ENCODE measurements at regions not wholly inside any gene's neighbourhood (a gene's known extent, or its start where the extent isn't known, plus 50 kb on each side); places are given as distances from the start of the nearest gene placed in this dataset.

DNA sequence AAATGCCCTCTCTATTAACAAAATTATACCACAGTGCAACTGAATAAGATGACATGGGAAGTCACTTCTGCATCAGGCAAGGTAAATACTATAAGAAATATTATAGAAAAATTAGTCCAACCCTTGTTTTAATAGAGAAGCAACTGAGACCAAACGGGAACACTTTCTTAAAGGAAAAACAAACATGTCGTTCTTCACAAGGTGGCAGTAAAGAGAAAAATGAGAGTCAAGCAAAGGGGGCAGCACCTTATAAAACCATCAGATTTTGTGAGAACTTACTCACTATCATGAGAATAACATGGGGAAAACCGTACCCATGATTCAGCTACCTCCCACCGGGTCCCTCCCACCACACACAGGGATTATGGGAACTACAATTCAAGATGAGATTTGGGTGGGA, 481.7 kb upstream of the CRIM1 start:
- ChIA-PET SMC1A (ENCODE audit: uncharacterized antibody, unreplicated experiment) (no interaction called here), CTCF (no interaction called here), POLR2A (no interaction called here), RAD21 (ENCODE audit: unreplicated experiment) (interaction anchor here (0.6 kb wide), 1 partner anchor 504 kb away, joined by 5 read pairs; no protein-coding TSS in a partner anchor)
- ATAC-seq (no peak), DNase-seq (ENCODE audit: low read depth, low spot score) (no peak), FAIRE-seq (no peak)
- Histone ChIP-seq H3K9me3 (replicated peaks; ENCODE audit: control insufficient read depth, insufficient read depth, low read length) (no peaks in the 10 kb centered on the region), H3K4me2 (ENCODE audit: control insufficient read depth, insufficient read depth) (no peak overlapping the region), H3K27ac (ENCODE audit: control insufficient read depth, insufficient read depth) (no peak overlapping the region), H3K36me3 (ENCODE audit: control insufficient read depth in 2 of 2, insufficient read depth in 2 of 2, low read length in 1 of 2) (no peaks in the 10 kb centered on the region), H3K27me3 (replicated peaks in 1 of 2; ENCODE audit: control insufficient read depth in 2 of 2, insufficient read depth in 2 of 2, low read length in 1 of 2) (no peaks in the 10 kb centered on the region), H3K9ac (ENCODE audit: control insufficient read depth, insufficient read depth, low read length) (no peak overlapping the region), H3K79me2 (ENCODE audit: control insufficient read depth, insufficient read depth, low read length) (no peaks in the 10 kb centered on the region), H3K4me3 (no peak overlapping the region), H3K4me1 (ENCODE audit: control insufficient read depth, insufficient read depth, low read length) (no peaks in the 10 kb centered on the region), H2AFZ (ENCODE audit: control insufficient read depth, low read depth, low read length) (no peak overlapping the region), H4K20me1 (ENCODE audit: control insufficient read depth, insufficient read depth) (no peaks in the 10 kb centered on the region)
- intact Hi-C loops (cut with micrococcal nuclease; ENCODE audit: unreplicated experiment): loop anchor here (10.0 kb wide), 1 partner anchor 461 kb away; no protein-coding TSS in a partner anchor
- no TSS peak for BruUV-seq (replicated peaks)
- 10% methylated on average over 4 of the region's 4 CpGs for WGBS (ENCODE audit: insufficient coverage, insufficient replicate concordance, low lambda C conversion rate, missing lambda C conversion rate)
- in situ Hi-C loops (cut with MboI): no loop called here
- no peak for TF ChIP-seq RCOR1 (conservative IDR thresholded peaks at IDR 0.05; ENCODE audit: low read depth, low read length)
- no peak for TF ChIP-seq ZNF274 (IDR thresholded peaks at IDR 0.05; ENCODE audit: insufficient read depth, insufficient read length)
- TF ChIP-seq, protein P1, sequence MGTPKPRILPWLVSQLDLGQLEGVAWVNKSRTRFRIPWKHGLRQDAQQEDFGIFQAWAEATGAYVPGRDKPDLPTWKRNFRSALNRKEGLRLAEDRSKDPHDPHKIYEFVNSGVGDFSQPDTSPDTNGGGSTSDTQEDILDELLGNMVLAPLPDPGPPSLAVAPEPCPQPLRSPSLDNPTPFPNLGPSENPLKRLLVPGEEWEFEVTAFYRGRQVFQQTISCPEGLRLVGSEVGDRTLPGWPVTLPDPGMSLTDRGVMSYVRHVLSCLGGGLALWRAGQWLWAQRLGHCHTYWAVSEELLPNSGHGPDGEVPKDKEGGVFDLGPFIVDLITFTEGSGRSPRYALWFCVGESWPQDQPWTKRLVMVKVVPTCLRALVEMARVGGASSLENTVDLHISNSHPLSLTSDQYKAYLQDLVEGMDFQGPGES (IDR thresholded peaks at IDR 0.05): no peak
- no peak for TF ChIP-seq MTA3 (IDR thresholded peaks at IDR 0.05; ENCODE audit: borderline replicate concordance, low read length)
- no peak for TF ChIP-seq MXI1 (IDR thresholded peaks at IDR 0.05; ENCODE audit: low read depth, low read length)
- no peak for TF ChIP-seq JUND (IDR thresholded peaks at IDR 0.05; ENCODE audit: low read depth, low read length)
- TF ChIP-seq WRNIP1 (IDR thresholded peaks at IDR 0.05; ENCODE audit: borderline replicate concordance, low read depth, low read length): no peak
- TF ChIP-seq, protein P2, sequence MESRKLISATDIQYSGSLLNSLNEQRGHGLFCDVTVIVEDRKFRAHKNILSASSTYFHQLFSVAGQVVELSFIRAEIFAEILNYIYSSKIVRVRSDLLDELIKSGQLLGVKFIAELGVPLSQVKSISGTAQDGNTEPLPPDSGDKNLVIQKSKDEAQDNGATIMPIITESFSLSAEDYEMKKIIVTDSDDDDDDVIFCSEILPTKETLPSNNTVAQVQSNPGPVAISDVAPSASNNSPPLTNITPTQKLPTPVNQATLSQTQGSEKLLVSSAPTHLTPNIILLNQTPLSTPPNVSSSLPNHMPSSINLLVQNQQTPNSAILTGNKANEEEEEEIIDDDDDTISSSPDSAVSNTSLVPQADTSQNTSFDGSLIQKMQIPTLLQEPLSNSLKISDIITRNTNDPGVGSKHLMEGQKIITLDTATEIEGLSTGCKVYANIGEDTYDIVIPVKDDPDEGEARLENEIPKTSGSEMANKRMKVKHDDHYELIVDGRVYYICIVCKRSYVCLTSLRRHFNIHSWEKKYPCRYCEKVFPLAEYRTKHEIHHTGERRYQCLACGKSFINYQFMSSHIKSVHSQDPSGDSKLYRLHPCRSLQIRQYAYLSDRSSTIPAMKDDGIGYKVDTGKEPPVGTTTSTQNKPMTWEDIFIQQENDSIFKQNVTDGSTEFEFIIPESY (IDR thresholded peaks at IDR 0.05): no peak
- TF ChIP-seq GABPA (IDR thresholded peaks at IDR 0.05; ENCODE audit: low read depth): no peak
- TF ChIP-seq, protein P3, sequence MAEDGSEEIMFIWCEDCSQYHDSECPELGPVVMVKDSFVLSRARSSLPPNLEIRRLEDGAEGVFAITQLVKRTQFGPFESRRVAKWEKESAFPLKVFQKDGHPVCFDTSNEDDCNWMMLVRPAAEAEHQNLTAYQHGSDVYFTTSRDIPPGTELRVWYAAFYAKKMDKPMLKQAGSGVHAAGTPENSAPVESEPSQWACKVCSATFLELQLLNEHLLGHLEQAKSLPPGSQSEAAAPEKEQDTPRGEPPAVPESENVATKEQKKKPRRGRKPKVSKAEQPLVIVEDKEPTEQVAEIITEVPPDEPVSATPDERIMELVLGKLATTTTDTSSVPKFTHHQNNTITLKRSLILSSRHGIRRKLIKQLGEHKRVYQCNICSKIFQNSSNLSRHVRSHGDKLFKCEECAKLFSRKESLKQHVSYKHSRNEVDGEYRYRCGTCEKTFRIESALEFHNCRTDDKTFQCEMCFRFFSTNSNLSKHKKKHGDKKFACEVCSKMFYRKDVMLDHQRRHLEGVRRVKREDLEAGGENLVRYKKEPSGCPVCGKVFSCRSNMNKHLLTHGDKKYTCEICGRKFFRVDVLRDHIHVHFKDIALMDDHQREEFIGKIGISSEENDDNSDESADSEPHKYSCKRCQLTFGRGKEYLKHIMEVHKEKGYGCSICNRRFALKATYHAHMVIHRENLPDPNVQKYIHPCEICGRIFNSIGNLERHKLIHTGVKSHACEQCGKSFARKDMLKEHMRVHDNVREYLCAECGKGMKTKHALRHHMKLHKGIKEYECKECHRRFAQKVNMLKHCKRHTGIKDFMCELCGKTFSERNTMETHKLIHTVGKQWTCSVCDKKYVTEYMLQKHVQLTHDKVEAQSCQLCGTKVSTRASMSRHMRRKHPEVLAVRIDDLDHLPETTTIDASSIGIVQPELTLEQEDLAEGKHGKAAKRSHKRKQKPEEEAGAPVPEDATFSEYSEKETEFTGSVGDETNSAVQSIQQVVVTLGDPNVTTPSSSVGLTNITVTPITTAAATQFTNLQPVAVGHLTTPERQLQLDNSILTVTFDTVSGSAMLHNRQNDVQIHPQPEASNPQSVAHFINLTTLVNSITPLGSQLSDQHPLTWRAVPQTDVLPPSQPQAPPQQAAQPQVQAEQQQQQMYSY (CRISPR knock-in tag; IDR thresholded peaks at IDR 0.05): no peak
- TF ChIP-seq ZSCAN29 (IDR thresholded peaks at IDR 0.05): no peak
- no peak for TF ChIP-seq BMI1 (IDR thresholded peaks at IDR 0.05; ENCODE audit: borderline replicate concordance)
- no peak for TF ChIP-seq GATAD2B (conservative IDR thresholded peaks at IDR 0.05; ENCODE audit: low read depth)
- no peak for TF ChIP-seq NFYB (IDR thresholded peaks at IDR 0.05; ENCODE audit: insufficient read depth, low read depth, low read length)
- no peak for TF ChIP-seq SMAD1 (IDR thresholded peaks at IDR 0.05; ENCODE audit: low read depth, partially characterized antibody)

Measured in GM12878 (cell line).